ENCODE measurements at regions not wholly inside any gene's neighbourhood (a gene's known extent, or its start where the extent isn't known, plus 50 kb on each side); places are given as distances from the start of the nearest gene placed in this dataset.

GRCh38 chr4:141290771-141291170, 70.1 kb downstream of the ZNF330 start:
- peaks cover 10% of the 10 kb centered on the region for H3K27me3 Mint-ChIP-seq
- H3K36me3 Mint-ChIP-seq: peaks cover 4% of the 10 kb centered on the region
- H3K27ac Mint-ChIP-seq: no peak overlapping the region
- H3K4me3 Mint-ChIP-seq: no peak overlapping the region
- no peaks in the 10 kb centered on the region for H3K4me1 Mint-ChIP-seq (ENCODE audit: low read depth)
- H3K9me3 Mint-ChIP-seq (ENCODE audit: low read depth): peaks cover 9% of the 10 kb centered on the region

GRCh38 chr4:141294306-141294705, 73.6 kb downstream of the ZNF330 start:
- no peak overlapping the region for H3K27ac Mint-ChIP-seq
- H3K4me1 Mint-ChIP-seq (ENCODE audit: low read depth): no peaks in the 10 kb centered on the region
- no peak overlapping the region for H3K4me3 Mint-ChIP-seq
- H3K9me3 Mint-ChIP-seq (ENCODE audit: low read depth): peaks cover 9% of the 10 kb centered on the region
- H3K36me3 Mint-ChIP-seq: peaks cover 4% of the 10 kb centered on the region
- peaks cover 8% of the 10 kb centered on the region for H3K27me3 Mint-ChIP-seq

- Mint-ChIP-seq H3K9me3 (ENCODE audit: low read depth) (no peaks in the 10 kb centered on the region), H3K4me1 (ENCODE audit: low read depth) (no peaks in the 10 kb centered on the region), H3K27me3 (peaks cover 8% of the 10 kb centered on the region), H3K4me3 (no peak overlapping the region), H3K36me3 (no peaks in the 10 kb centered on the region), H3K27ac (no peak overlapping the region)
These were observed 80.5 kb downstream of the ZNF330 start for GRCh38 chr4:141301216-141301615.

GRCh38 chr4:141302924-141303323, 82.2 kb downstream of the ZNF330 start:
- no peak overlapping the region for H3K4me3 Mint-ChIP-seq

GRCh38 chr4:141304346-141304745, 83.7 kb downstream of the ZNF330 start:
- Mint-ChIP-seq H3K9me3 (ENCODE audit: low read depth) (no peaks in the 10 kb centered on the region), H3K27ac (no peak overlapping the region), H3K4me1 (ENCODE audit: low read depth) (no peaks in the 10 kb centered on the region), H3K27me3 (peaks cover 11% of the 10 kb centered on the region), H3K36me3 (no peaks in the 10 kb centered on the region), H3K4me3 (no peak overlapping the region)

More at GRCh38 chr4:141302924-141303323, 82.2 kb downstream of the ZNF330 start:
- no peak overlapping the region for H3K27ac Mint-ChIP-seq
- peaks cover 11% of the 10 kb centered on the region for H3K27me3 Mint-ChIP-seq
- no peaks in the 10 kb centered on the region for H3K36me3 Mint-ChIP-seq
- no peaks in the 10 kb centered on the region for H3K9me3 Mint-ChIP-seq (ENCODE audit: low read depth)
- H3K4me1 Mint-ChIP-seq (ENCODE audit: low read depth): no peaks in the 10 kb centered on the region

GRCh38 chr4:141306331-141306730, 85.6 kb downstream of the ZNF330 start:
- Mint-ChIP-seq H3K4me3 (no peak overlapping the region), H3K36me3 (no peaks in the 10 kb centered on the region), H3K27me3 (peaks cover 11% of the 10 kb centered on the region), H3K4me1 (ENCODE audit: low read depth) (no peaks in the 10 kb centered on the region), H3K9me3 (ENCODE audit: low read depth) (no peaks in the 10 kb centered on the region), H3K27ac (no peak overlapping the region)

GRCh38 chr4:141307241-141307689, 86.6 kb downstream of the ZNF330 start:
- H3K4me3 Mint-ChIP-seq: no peak overlapping the region
- no peaks in the 10 kb centered on the region for H3K4me1 Mint-ChIP-seq (ENCODE audit: low read depth)
- peaks cover 11% of the 10 kb centered on the region for H3K27me3 Mint-ChIP-seq
- no peak overlapping the region for H3K27ac Mint-ChIP-seq
- no peaks in the 10 kb centered on the region for H3K9me3 Mint-ChIP-seq (ENCODE audit: low read depth)
- no peaks in the 10 kb centered on the region for H3K36me3 Mint-ChIP-seq

- H3K36me3 Mint-ChIP-seq: no peaks in the 10 kb centered on the region
- no peak overlapping the region for H3K4me3 Mint-ChIP-seq
These were observed 89.2 kb downstream of the ZNF330 start for GRCh38 chr4:141309874-141310273.

GRCh38 chr4:141311246-141312204, 90.8 kb downstream of the ZNF330 start:
- H3K9me3 Mint-ChIP-seq (ENCODE audit: low read depth): no peaks in the 10 kb centered on the region
- H3K36me3 Mint-ChIP-seq: no peaks in the 10 kb centered on the region
- H3K27ac Mint-ChIP-seq: no peak overlapping the region
- H3K4me1 Mint-ChIP-seq (ENCODE audit: low read depth): no peaks in the 10 kb centered on the region
- no peak overlapping the region for H3K4me3 Mint-ChIP-seq
- H3K27me3 Mint-ChIP-seq: peaks cover 5% of the 10 kb centered on the region

More at GRCh38 chr4:141309874-141310273, 89.2 kb downstream of the ZNF330 start:
- Mint-ChIP-seq H3K27me3 (peaks cover 9% of the 10 kb centered on the region), H3K4me1 (ENCODE audit: low read depth) (no peaks in the 10 kb centered on the region), H3K27ac (no peak overlapping the region), H3K9me3 (ENCODE audit: low read depth) (no peaks in the 10 kb centered on the region)

- no peak overlapping the region for H3K27ac Mint-ChIP-seq
- H3K9me3 Mint-ChIP-seq (ENCODE audit: low read depth): no peaks in the 10 kb centered on the region
These were observed 93.9 kb downstream of the ZNF330 start for GRCh38 chr4:141314627-141315026.

GRCh38 chr4:141328560-141329173, 108.0 kb downstream of the ZNF330 start:
- Mint-ChIP-seq H3K9me3 (ENCODE audit: low read depth) (no peaks in the 10 kb centered on the region), H3K27me3 (peaks cover 15% of the 10 kb centered on the region), H3K4me3 (no peak overlapping the region), H3K36me3 (no peaks in the 10 kb centered on the region), H3K27ac (no peak overlapping the region), H3K4me1 (ENCODE audit: low read depth) (no peaks in the 10 kb centered on the region)

More at GRCh38 chr4:141314627-141315026, 93.9 kb downstream of the ZNF330 start:
- H3K4me1 Mint-ChIP-seq (ENCODE audit: low read depth): no peaks in the 10 kb centered on the region
- no peaks in the 10 kb centered on the region for H3K36me3 Mint-ChIP-seq
- peaks cover 10% of the 10 kb centered on the region for H3K27me3 Mint-ChIP-seq
- no peak overlapping the region for H3K4me3 Mint-ChIP-seq

GRCh38 chr4:141329174-141329569, 108.5 kb downstream of the ZNF330 start:
- Mint-ChIP-seq H3K9me3 (ENCODE audit: low read depth) (no peaks in the 10 kb centered on the region), H3K27ac (no peak overlapping the region), H3K4me1 (ENCODE audit: low read depth) (no peaks in the 10 kb centered on the region), H3K36me3 (no peaks in the 10 kb centered on the region), H3K27me3 (peaks cover 15% of the 10 kb centered on the region), H3K4me3 (no peak overlapping the region)

- H3K27me3 Mint-ChIP-seq: peaks cover 15% of the 10 kb centered on the region
- H3K9me3 Mint-ChIP-seq (ENCODE audit: low read depth): no peaks in the 10 kb centered on the region
- no peak overlapping the region for H3K4me3 Mint-ChIP-seq
- H3K4me1 Mint-ChIP-seq (ENCODE audit: low read depth): no peaks in the 10 kb centered on the region
- no peaks in the 10 kb centered on the region for H3K36me3 Mint-ChIP-seq
- H3K27ac Mint-ChIP-seq: no peak overlapping the region
These were observed 109.9 kb downstream of the ZNF330 start for GRCh38 chr4:141330616-141331015.

GRCh38 chr4:141331534-141332358, 111.1 kb downstream of the ZNF330 start:
- Mint-ChIP-seq H3K36me3 (no peaks in the 10 kb centered on the region), H3K4me3 (no peak overlapping the region), H3K27me3 (peaks cover 19% of the 10 kb centered on the region), H3K4me1 (ENCODE audit: low read depth) (no peaks in the 10 kb centered on the region), H3K9me3 (ENCODE audit: low read depth) (no peaks in the 10 kb centered on the region), H3K27ac (no peak overlapping the region)

Data from activated naive CD8-positive, alpha-beta T cell (primary cell).